ENCODE measurements at regions not wholly inside any gene's neighbourhood (a gene's known extent, or its start where the extent isn't known, plus 50 kb on each side); places are given as distances from the start of the nearest gene placed in this dataset.

- H3K4me1 ChIP-seq (ENCODE audit: low read depth): no peaks in the 10 kb centered on the region
- intact Hi-C loops (cut with DNase I, micrococcal nuclease): no loop called here
- TF ChIP-seq CTCF (IDR thresholded peaks at IDR 0.05): no peak
- ATAC-seq: no peak
- H3K36me3 ChIP-seq (ENCODE audit: low read depth): no peaks in the 10 kb centered on the region
- no peak for DNase-seq
- H3K9me3 ChIP-seq: peaks cover 4% of the 10 kb centered on the region
- H3K4me3 ChIP-seq: no peak overlapping the region
Measured at GRCh38 chr7:138223402-138223879, 147.2 kb downstream of the AKR1D1 start.

GRCh38 chr7:138226001-138226476 is 149.8 kb downstream of the AKR1D1 start:
- H3K36me3 ChIP-seq (ENCODE audit: low read depth): no peaks in the 10 kb centered on the region
- H3K4me3 ChIP-seq: no peak overlapping the region
- TF ChIP-seq CTCF (IDR thresholded peaks at IDR 0.05): no peak
- DNase-seq: no peak
- no peak for ATAC-seq
- intact Hi-C loops (cut with DNase I, micrococcal nuclease): no loop called here
- no peaks in the 10 kb centered on the region for H3K9me3 ChIP-seq
- no peaks in the 10 kb centered on the region for H3K4me1 ChIP-seq (ENCODE audit: low read depth)

- Histone ChIP-seq H3K4me3 (no peak overlapping the region), H3K4me1 (ENCODE audit: low read depth) (no peaks in the 10 kb centered on the region), H3K36me3 (ENCODE audit: low read depth) (no peaks in the 10 kb centered on the region), H3K9me3 (no peaks in the 10 kb centered on the region)
- no peak for DNase-seq
- no peak for ATAC-seq
- TF ChIP-seq CTCF (IDR thresholded peaks at IDR 0.05): no peak
- intact Hi-C loops (cut with DNase I, micrococcal nuclease): no loop called here
Measured at GRCh38 chr7:138226745-138227279, 150.6 kb downstream of the AKR1D1 start.

- TF ChIP-seq CTCF (IDR thresholded peaks at IDR 0.05): no peak
- DNase-seq (no peak), ATAC-seq (no peak)
- H3K4me1 ChIP-seq (ENCODE audit: low read depth): no peaks in the 10 kb centered on the region
- H3K36me3 ChIP-seq (ENCODE audit: low read depth): no peaks in the 10 kb centered on the region
- no peaks in the 10 kb centered on the region for H3K9me3 ChIP-seq
- H3K4me3 ChIP-seq: no peak overlapping the region
- intact Hi-C loops (cut with DNase I, micrococcal nuclease): no loop called here
Measured at GRCh38 chr7:138228119-138228518, 151.9 kb downstream of the AKR1D1 start.

- no peak for TF ChIP-seq CTCF (IDR thresholded peaks at IDR 0.05)
- H3K36me3 ChIP-seq (ENCODE audit: low read depth): no peaks in the 10 kb centered on the region
- H3K9me3 ChIP-seq: no peaks in the 10 kb centered on the region
- ATAC-seq (no peak), DNase-seq (no peak)
- H3K4me1 ChIP-seq (ENCODE audit: low read depth): no peaks in the 10 kb centered on the region
- intact Hi-C loops (cut with DNase I, micrococcal nuclease): no loop called here
- H3K4me3 ChIP-seq: no peak overlapping the region
Measured at GRCh38 chr7:138228769-138229168, 152.5 kb downstream of the AKR1D1 start.

GRCh38 chr7:138233189-138233588 is 156.9 kb downstream of the AKR1D1 start:
- no peak for TF ChIP-seq CTCF (IDR thresholded peaks at IDR 0.05)
- Histone ChIP-seq H3K9me3 (no peaks in the 10 kb centered on the region), H3K4me1 (ENCODE audit: low read depth) (no peaks in the 10 kb centered on the region), H3K4me3 (no peak overlapping the region), H3K36me3 (ENCODE audit: low read depth) (no peaks in the 10 kb centered on the region)
- intact Hi-C loops (cut with DNase I, micrococcal nuclease): no loop called here
- DNase-seq (no peak), ATAC-seq (no peak)

Data from mucosa of descending colon (tissue), 3 donors.